Liver (tissue), 8 donors: ENCODE measurements at regions not wholly inside any gene's neighbourhood (a gene's known extent, or its start where the extent isn't known, plus 50 kb on each side); places are given as distances from the start of the nearest gene placed in this dataset.

Experiments
- DNase-seq: peaks from one replicate; pipeline ENCODE4 v3.0.0-alpha.2; 2017; ENCODE audit warnings: low spot score
- H3K27ac ChIP-seq, 2 donors: one replicate each; pipeline ENCODE4 v1.7.0; 2013; ENCODE audit warnings: inconsistent platforms in 2 of 2, low read length in 2 of 2, control low read depth in 1 of 2, low read depth in 1 of 2, mild to moderate bottlenecking in 1 of 2
- H3K27me3 ChIP-seq, 4 donors: one replicate each; pipeline versions ENCODE4 v1.6.1 to v1.7.0; 2013; ENCODE audit warnings: low read length in 3 of 4, inconsistent platforms in 1 of 4, mild to moderate bottlenecking in 1 of 4, moderate library complexity in 1 of 4; ENCODE audit not compliant: control insufficient read depth in 4 of 4, insufficient read depth in 4 of 4
- H3K36me3 ChIP-seq, 4 donors: one replicate each; pipeline versions ENCODE4 v1.6.1 to v1.7.0; 2013; ENCODE audit warnings: low read length in 3 of 4, mild to moderate bottlenecking in 3 of 4, low read depth in 1 of 4, moderate library complexity in 1 of 4; ENCODE audit not compliant: control insufficient read depth in 4 of 4, insufficient read depth in 3 of 4
- H3K4me1 ChIP-seq, 4 donors: one replicate each; pipeline versions ENCODE4 v1.6.1 to v1.7.0; 2013; ENCODE audit warnings: low read length in 3 of 4, mild to moderate bottlenecking in 3 of 4, moderate library complexity in 1 of 4; ENCODE audit not compliant: control insufficient read depth in 4 of 4, insufficient read depth in 4 of 4
- H3K4me3 ChIP-seq, 3 donors: one replicate each; pipeline versions ENCODE4 v1.6.1 to v1.7.0; 2013; ENCODE audit warnings: low read length in 3 of 3, control low read depth in 1 of 3, low read depth in 1 of 3, mild to moderate bottlenecking in 1 of 3
- H3K9ac ChIP-seq, 2 donors: one replicate each; pipeline ENCODE4 v1.7.0; 2013; ENCODE audit warnings: low read length in 2 of 2, mild to moderate bottlenecking in 2 of 2, moderate library complexity in 2 of 2, control low read depth in 1 of 2, low read depth in 1 of 2
- H3K9me3 ChIP-seq, 4 donors: one replicate each; pipeline versions ENCODE4 v1.6.1 to v1.7.0; 2013; ENCODE audit warnings: low read length in 3 of 4; ENCODE audit not compliant: control insufficient read depth in 4 of 4
- CTCF ChIP-seq: fragments of 150-350 bp; IDR thresholded peaks from 2 replicates; pipeline ENCODE4 v1.5.1; 2017; ENCODE audit warnings: improper control_type of control experiment, low read depth, low read length; ENCODE audit not compliant: missing input control
- EGR1 ChIP-seq, 2 donors: IDR thresholded peaks; 2 replicates each; pipeline ENCODE4 v1.6.1; 2016 to 2018; ENCODE audit warnings: antibody characterized with exemption in 2 of 2, low read depth in 2 of 2
- FOXA1 ChIP-seq: IDR thresholded peaks from 2 replicates; pipeline ENCODE4 v1.6.1; 2016; ENCODE audit warnings: antibody characterized with exemption
- FOXA2 ChIP-seq: IDR thresholded peaks from 2 replicates; pipeline ENCODE4 v1.6.1; 2016; ENCODE audit warnings: antibody characterized with exemption
- GABPA ChIP-seq, 2 donors: IDR thresholded peaks in 1 of 2; conservative IDR thresholded peaks in 1 of 2; 2 replicates each; pipeline ENCODE4 v1.6.1; 2016; ENCODE audit warnings: antibody characterized with exemption in 2 of 2, mild to moderate bottlenecking in 1 of 2, moderate library complexity in 1 of 2
- HNF4A ChIP-seq, 2 donors: conservative IDR thresholded peaks; 2 replicates each; pipeline ENCODE4 v1.6.1; 2016; ENCODE audit warnings: antibody characterized with exemption in 2 of 2, mild to moderate bottlenecking in 2 of 2
- HNF4G ChIP-seq: IDR thresholded peaks from 2 replicates; pipeline ENCODE4 v1.6.1; 2016; ENCODE audit warnings: antibody characterized with exemption
- JUND ChIP-seq, 2 donors: IDR thresholded peaks; 2 replicates each; pipeline ENCODE4 v1.6.1; 2016; ENCODE audit warnings: antibody characterized with exemption in 2 of 2
- MAX ChIP-seq: IDR thresholded peaks from 2 replicates; pipeline ENCODE4 v1.6.1; 2016; ENCODE audit warnings: antibody characterized with exemption
- NR2F2 ChIP-seq: IDR thresholded peaks from 2 replicates; pipeline ENCODE4 v1.6.1; 2016; ENCODE audit warnings: antibody characterized with exemption
- RAD21 ChIP-seq, 2 donors: IDR thresholded peaks; 2 replicates each; pipeline ENCODE4 v1.6.1; 2016; ENCODE audit warnings: antibody characterized with exemption in 2 of 2, mild to moderate bottlenecking in 2 of 2
- REST ChIP-seq: IDR thresholded peaks from 2 replicates; pipeline ENCODE4 v1.6.1; 2016; ENCODE audit warnings: antibody characterized with exemption, mild to moderate bottlenecking
- RXRA ChIP-seq, 2 donors: IDR thresholded peaks; 2 replicates each; pipeline ENCODE4 v1.6.1; 2017 to 2018; ENCODE audit warnings: antibody characterized with exemption in 2 of 2, mild to moderate bottlenecking in 1 of 2
- SP1 ChIP-seq: IDR thresholded peaks from 2 replicates; pipeline ENCODE4 v1.6.1; 2018; ENCODE audit warnings: antibody characterized with exemption, mild to moderate bottlenecking
- TAF1 ChIP-seq: conservative IDR thresholded peaks from 2 replicates; pipeline ENCODE4 v1.6.1; 2016; ENCODE audit warnings: antibody characterized with exemption, mild to moderate bottlenecking
- YY1 ChIP-seq: IDR thresholded peaks from 2 replicates; pipeline ENCODE4 v1.6.1; 2016; ENCODE audit warnings: antibody characterized with exemption, mild to moderate bottlenecking
- ZBTB33 ChIP-seq: IDR thresholded peaks from 2 replicates; pipeline ENCODE4 v1.6.1; 2016; ENCODE audit warnings: antibody characterized with exemption
- WGBS: extraction: QIAGEN DNeasy Blood & Tissue Kit; methylation state at CpG from one replicate; pipeline ENCODE4 v1.1.7; 2013; 5-methylcytosine and 5-hydroxymethylcytosine counted together
- TF ChIP-seq, protein P1 (sequence below): IDR thresholded peaks from 2 replicates; pipeline ENCODE4 v1.6.1; 2016; ENCODE audit warnings: antibody characterized with exemption
- donor health status: healthy.
- donor health status: healthy.
- donor health status: healthy.
- donor health status: healthy.
- donor health status: healthy.

DNA sequence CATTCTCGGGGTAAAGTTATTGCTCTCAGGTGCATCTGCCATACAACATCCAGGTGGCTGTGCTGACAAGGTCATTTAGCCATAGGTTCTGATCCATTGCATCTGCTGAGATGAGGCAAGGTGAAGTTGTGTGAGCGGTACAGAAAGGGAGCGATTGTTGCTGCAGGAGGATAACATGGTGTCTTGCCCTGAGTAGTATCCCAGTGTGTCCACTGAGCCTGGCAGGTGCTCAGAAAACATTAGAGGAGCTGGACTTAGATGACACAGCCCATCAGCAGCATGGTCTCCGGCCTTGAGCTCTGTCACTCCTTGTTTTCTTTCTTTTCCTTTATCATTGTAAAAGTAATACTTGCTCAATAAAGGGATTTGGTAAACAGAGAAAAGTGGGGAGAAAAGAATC is 161.1 kb upstream of the ATP10A start:
- Histone ChIP-seq H3K4me3 (no peak overlapping the region), H3K36me3 (no peaks in the 10 kb centered on the region), H3K4me1 (no peaks in the 10 kb centered on the region), H3K9ac (no peak overlapping the region), H3K27ac (no peak overlapping the region), H3K27me3 (peaks cover 0 to 3% (median 0%) of the 10 kb centered on the region in 4 donors), H3K9me3 (no peaks in the 10 kb centered on the region)
- DNase-seq, result no peak
- 90% methylated on average over 4 of the region's 4 CpGs for WGBS
- TF ChIP-seq SP1, result no peak
- no peak for TF ChIP-seq HNF4G
- TF ChIP-seq MAX, result no peak
- TF ChIP-seq FOXA1, result no peak
- TF ChIP-seq RAD21 (IDR thresholded peaks at IDR 0.05), result no peak
- TF ChIP-seq YY1, result no peak
- no peak for TF ChIP-seq REST
- TF ChIP-seq, protein P1, sequence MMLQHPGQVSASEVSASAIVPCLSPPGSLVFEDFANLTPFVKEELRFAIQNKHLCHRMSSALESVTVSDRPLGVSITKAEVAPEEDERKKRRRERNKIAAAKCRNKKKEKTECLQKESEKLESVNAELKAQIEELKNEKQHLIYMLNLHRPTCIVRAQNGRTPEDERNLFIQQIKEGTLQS, result no peak
- no peak for TF ChIP-seq TAF1
- no peak for TF ChIP-seq GABPA (IDR thresholded peaks at IDR 0.05 in 1 of 2, conservative IDR thresholded peaks at IDR 0.05 in 1 of 2)
- no peak for TF ChIP-seq NR2F2
- no peak for TF ChIP-seq JUND (IDR thresholded peaks at IDR 0.05)
- TF ChIP-seq HNF4A (conservative IDR thresholded peaks at IDR 0.05), result no peak
- no peak for TF ChIP-seq CTCF
- TF ChIP-seq FOXA2, result no peak
- no peak for TF ChIP-seq RXRA (IDR thresholded peaks at IDR 0.05)
- no peak for TF ChIP-seq ZBTB33
- no peak for TF ChIP-seq EGR1 (IDR thresholded peaks at IDR 0.05; ENCODE audit: low read depth in 2 of 2)

DNA sequence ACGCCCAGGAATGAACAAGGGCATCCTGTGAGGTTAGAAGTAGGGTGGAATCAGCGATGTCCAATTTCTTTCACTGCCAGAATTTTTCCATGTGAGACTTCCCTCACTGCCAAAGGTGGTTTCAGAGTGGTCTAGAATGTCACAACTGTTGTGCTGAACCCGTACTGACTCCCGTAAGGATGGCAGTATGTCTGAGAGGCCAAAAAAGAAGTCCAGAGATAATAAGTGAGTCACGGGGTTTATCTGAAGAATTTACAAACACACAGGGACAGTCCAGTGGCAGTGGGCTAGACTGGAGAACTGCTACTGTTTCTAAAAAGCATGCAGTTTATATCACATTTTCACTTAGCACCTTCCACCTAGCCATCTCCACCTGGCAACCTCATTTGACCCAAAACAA is 160.6 kb upstream of the ATP10A start:
- H3K4me1 ChIP-seq, result no peaks in the 10 kb centered on the region
- DNase-seq, result no peak
- no peaks in the 10 kb centered on the region for H3K9me3 ChIP-seq
- 72% methylated on average over 5 of the region's 5 CpGs for WGBS
- H3K27ac ChIP-seq, result no peak overlapping the region
- H3K4me3 ChIP-seq, result no peak overlapping the region
- no peaks in the 10 kb centered on the region for H3K27me3 ChIP-seq
- no peak overlapping the region for H3K9ac ChIP-seq
- no peaks in the 10 kb centered on the region for H3K36me3 ChIP-seq
- TF ChIP-seq HNF4G (no peak), GABPA (IDR thresholded peaks at IDR 0.05 in 1 of 2, conservative IDR thresholded peaks at IDR 0.05 in 1 of 2) (no peak), HNF4A (conservative IDR thresholded peaks at IDR 0.05) (no peak), TAF1 (no peak), RAD21 (IDR thresholded peaks at IDR 0.05) (no peak), MAX (no peak), ZBTB33 (no peak), REST (no peak), FOXA1 (no peak), JUND (IDR thresholded peaks at IDR 0.05) (no peak)
- TF ChIP-seq, protein P1, result no peak
